ENCODE measurements at regions not wholly inside any gene's neighbourhood (a gene's known extent, or its start where the extent isn't known, plus 50 kb on each side); places are given as distances from the start of the nearest gene placed in this dataset.

- no peak for TF ChIP-seq CTCF (IDR thresholded peaks at IDR 0.05)
- TF ChIP-seq POLR2A (IDR thresholded peaks at IDR 0.05): no peak
These were observed 1261.8 kb downstream of the SLITRK5 start for GRCh38 chr13:88932950-88933349.

Data from ovary (tissue), 3 donors.